ENCODE measurements at regions not wholly inside any gene's neighbourhood (a gene's known extent, or its start where the extent isn't known, plus 50 kb on each side); places are given as distances from the start of the nearest gene placed in this dataset.

DNA sequence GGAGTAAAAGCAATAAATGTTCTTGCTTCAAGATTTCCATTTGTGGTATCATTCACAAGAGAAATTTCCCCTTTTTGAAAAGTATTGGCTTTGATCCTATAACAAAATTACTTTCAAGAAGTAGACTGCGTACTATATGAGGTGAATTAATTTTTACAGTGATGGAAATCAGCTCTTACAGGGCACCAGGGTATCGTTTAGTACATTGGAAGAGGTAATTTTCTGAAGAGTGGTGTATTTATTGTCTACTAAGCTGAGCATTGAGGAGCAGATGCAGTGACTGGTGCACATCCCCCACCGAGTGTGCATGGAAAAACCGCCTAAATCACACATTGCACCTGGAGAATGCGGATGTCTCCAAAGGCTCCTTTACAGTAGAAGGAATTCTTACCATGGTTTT lies 209.5 kb downstream of the SAMD5 start:
- no peak for DNase-seq

DNA sequence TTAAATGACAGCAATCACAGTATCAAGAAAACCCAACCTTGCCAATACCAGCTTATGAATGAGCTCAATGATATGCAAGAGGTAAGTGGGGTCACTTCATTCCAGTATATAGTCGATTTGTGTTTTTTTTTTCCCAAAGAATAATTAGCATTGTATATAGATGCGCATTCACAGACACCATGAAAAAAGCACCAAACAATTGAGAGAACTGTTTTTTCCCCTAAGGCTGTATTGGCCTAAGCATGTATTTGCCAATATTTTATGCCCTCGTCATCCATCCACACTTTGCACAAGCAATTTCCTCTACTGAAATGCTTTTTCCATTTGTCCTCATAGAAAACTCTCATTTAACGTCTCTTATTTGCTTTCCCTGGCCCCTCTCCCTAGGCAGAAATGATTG lies 213.7 kb downstream of the SAMD5 start:
- DNase-seq = no peak

GRCh38 chr6:147724454-147724853 lies 216.0 kb downstream of the SAMD5 start:
- DNase-seq = no peak

DNA sequence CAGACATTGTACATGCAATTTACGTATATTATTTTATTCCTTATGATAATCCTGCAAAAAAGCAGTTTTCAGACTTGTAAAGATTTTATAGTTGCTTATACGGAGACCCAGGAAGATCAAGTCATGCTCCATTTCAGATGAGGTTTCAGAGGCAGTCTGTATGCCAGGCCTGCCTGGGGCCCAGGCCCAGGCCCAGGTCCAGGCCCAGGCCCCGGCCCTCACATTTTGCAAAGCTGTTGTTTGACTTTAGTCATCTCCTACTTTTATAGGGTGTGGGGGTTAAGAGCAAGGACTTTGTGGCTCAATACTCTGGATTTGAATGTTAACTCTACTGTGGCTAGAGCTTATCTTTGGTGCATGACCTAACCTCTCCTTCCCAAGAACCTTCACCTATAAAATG lies 217.9 kb downstream of the SAMD5 start:
- DNase-seq = no peak

GRCh38 chr6:147728903-147729302 lies 220.4 kb downstream of the SAMD5 start:
- no peak for DNase-seq

DNA sequence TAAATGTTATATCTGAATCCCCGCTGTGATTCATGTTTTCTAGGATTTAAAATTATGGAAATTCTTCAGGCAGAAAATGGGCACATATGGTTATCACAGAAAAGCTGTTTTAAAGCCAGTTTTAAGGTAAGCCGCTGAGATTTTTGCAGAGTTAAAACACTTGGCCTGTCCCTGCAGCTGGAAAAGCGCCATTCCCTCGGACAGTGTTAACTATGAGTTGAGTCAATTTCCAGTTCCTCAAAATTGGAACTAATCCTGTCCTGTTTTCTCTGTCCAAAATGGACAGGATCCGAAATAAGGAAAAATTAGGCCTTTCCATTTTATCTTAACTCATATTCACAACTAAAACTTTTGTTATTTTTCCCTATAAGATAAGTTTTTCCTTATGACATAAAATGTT lies 225.2 kb downstream of the SAMD5 start:
- no peak for DNase-seq

DNA sequence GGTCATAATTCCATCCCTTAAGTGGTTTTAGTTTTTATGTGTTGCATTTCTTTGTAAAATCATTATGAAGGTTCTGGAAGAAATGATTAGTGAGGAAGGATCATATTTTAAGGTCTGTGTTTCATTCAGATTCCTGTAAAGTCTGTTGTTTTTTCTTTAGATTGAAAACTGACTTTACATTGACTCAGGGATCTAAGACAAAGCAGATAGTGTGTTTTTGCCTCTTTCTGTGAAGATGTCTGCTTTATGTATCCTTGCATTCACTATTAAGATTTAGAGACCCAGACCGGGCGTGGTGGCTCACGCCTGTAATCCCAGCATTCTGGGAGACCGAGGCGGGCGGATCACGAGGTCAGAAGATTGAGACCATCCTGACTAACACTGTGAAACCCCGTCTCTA lies 225.7 kb downstream of the SAMD5 start:
- no peak for DNase-seq

GRCh38 chr6:147735924-147736323 lies 227.4 kb downstream of the SAMD5 start:
- DNase-seq = no peak

DNA sequence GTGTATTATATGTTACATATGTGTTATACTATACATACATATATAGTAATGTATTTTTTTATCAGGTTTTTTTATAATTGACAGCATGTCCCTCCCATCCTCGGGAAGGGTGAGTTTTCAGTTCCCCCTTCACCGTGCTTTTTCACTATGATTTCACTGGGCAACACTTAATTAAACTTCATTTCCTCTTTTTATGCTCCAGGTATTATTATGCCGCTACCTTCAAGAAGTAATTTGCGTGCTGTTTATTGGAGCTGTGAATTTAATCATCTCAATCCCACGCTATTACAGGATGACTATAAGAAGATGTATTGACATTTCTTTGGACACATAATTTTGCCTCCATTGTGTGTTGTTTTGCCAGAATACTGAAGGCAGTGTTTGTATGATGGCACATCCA lies 228.6 kb downstream of the SAMD5 start:
- no peak for DNase-seq

GRCh38 chr6:147738099-147738498 lies 229.6 kb downstream of the SAMD5 start:
- DNase-seq = no peak

GRCh38 chr6:147738516-147739162 lies 230.1 kb downstream of the SAMD5 start:
- no peak for DNase-seq

DNA sequence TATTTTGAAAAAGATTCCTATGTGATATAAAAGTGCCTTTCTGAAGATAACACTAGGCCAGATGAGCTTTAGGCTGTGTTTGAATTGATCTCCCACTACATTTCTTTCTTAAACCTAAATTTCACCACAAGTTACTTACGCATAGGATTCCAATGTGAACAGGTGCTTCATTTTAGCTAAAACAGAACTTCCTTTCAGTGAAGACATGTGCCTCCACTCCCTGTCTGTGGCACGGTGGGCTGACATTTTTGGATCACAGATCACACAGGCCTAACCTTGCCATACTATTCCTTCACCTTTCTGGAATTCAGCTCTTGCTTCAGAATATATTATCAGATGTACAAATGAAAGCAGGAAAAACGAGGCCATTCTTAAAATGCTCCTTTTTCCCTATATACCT lies 231.8 kb downstream of the SAMD5 start:
- no peak for DNase-seq

DNA sequence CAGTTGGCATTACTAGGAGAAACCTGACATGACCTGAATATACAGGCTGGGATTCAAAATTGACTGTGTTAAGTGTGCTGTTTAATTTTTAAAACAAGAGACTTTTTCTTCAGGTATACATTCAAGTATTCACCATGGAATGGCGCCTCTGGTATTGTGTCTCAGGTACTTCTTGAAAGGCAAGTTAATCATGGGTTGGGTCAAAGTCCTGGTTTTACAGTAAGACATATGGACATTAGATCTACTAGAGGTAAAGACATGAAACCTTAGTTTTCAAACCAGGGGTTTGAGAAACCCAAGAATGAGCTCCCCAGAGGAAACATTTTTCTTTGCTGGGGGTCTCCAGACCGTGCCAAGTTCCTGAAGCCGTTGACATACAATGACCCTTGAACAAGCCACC lies 232.4 kb downstream of the SAMD5 start:
- DNase-seq = no peak

DNA sequence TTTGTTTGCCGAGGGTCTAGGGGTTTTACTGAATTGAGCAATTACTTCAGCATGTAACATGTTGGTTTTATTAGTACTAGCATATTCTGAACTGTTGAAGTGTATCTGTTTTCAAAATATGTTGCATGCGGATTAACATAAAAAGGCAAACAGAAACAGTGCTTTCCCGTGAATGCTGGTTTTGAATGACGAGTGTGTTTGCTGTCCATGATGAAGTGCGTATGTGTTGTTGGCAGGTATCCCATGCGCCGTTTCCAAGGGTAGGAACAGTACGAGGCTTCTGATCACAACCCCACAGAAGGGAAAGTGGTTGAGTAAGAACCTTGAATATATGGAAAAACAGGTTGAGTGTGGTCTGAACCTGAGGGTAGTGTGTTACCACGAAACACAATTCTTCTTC lies 232.9 kb downstream of the SAMD5 start:
- DNase-seq = no peak

GRCh38 chr6:147742440-147742839 lies 233.9 kb downstream of the SAMD5 start:
- DNase-seq = no peak

DNA sequence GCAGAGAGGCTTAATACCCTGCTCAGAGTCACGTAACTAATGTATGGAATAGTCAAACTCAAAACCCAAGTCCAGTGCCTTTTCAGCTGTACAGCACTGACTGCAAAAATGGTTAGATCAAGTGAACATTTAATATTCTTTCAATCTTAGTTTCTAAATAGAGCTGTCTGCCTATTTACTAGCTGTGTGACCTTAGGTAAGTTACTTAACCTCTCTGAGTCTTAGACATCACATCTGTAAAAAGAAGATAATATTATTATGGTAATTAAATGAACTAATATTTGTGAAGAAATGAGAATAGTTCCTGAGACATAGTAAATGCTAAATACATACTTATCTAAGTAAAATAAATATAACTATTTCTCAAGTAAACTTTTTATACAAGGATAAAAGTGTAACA lies 235.5 kb downstream of the SAMD5 start:
- DNase-seq = no peak

DNA sequence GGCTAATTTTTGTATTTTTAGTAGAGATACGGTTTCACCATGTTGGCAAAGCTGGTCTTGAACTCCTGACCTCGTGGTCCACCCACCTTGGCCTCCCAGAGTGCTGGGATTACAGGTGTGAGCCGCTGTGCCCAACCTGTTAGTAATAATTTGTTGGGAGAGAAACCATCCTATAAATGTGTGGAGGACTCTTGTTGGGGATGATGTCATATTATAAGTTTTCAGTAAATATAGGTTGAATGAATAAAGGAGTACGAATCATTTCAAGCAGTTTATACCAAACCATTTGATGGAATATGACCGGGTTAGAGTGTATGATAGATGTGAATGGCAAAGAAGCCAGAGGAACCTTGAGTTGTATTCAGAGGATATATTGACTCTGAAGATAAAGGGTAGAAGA lies 240.8 kb downstream of the SAMD5 start:
- no peak for DNase-seq

DNA sequence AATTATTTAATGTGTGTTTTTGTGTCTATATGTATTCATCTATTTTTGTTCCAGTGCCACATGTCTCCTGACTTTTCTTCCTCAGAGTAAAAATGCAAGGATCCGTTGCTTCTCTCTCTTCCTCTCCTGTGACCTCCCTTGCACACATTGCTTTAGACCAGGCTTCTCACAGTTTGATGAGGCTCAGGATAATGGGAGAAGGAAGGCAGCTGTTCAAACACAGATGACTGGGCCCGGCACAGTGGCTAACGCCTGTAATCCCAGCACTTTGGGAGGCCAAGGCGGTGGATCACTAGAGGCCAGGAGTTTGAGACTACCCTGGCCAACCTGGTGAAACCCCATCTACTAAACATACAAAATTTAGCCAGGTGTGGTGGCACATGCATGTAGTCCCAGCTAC lies 241.9 kb downstream of the SAMD5 start:
- DNase-seq = no peak

DNA sequence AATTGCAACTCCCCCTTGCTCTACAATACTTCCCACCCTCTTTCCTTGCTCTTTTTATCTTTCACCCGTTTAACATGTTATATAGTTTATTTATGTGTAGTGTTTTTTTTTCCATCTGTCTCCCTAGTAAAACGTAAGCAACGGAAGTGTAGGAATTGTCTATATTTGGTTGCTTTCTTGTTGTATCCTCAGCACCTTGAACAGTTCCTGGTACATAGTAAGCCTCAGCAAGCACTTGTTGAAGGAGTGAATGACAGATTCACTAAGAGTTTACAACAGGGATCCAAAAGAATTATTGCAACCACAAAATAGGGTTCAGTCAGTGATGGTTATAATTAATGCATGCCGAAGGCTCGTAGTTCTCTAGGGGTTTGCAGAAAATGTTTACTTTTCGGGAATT lies 242.7 kb downstream of the SAMD5 start:
- DNase-seq = no peak

- DNase-seq = no peak
These were observed 244.4 kb downstream of the SAMD5 start for GRCh38 chr6:147752689-147753403.

DNA sequence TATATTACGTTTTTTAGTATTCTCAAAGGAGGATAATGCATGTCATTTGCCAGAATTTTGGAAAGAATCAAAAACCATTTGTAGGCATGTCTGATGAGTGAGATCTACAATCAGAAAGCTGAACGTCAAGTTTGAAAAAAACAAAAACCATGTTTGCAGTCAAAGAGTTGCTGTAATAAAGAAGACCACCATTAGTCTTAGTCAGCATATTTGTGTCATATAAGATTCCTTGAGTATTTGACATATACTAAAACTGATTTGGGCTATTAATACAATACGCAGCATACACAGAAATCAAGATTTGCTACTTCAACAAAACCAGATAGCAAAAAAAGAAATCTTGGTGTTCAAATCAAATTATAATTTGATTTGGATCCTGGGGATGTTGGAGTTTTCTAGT lies 247.5 kb downstream of the SAMD5 start:
- DNase-seq = no peak

DNA sequence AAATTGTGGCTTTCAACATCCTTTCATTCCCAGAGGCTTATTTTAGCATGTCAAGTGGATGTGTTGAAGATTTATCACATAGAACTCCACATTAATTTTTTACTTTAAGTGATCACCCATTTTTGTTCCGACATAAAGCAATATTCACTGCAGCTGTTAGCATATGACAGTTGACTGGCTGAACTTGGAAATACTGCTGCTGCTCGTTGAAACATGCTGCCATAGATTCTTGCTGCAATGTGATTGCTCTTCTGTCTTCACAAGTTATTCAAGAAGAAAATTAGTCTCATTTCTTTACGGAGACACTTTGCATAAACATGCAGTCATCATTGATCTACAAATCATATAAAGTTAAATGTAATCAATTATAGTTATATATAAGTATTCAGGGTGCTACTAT lies 248.4 kb downstream of the SAMD5 start:
- DNase-seq = no peak

DNA sequence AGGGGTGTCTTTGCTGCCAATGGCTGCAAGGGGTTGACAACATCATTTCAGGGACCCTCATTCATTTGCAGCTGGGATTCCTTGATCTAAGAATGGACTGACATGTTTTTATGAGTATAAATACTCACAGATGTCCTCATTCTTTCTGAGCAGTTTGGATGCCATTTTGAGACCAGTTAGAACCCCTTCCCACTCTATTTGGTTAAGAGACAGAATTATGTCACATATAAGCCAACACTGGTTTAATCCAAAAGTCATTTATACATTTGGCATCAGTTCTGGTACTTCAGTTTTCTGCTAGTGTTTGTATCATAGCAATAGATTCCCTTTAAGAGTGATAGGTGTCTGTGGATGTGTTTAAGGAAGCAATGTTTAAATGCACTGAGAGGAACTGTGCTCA lies 248.8 kb downstream of the SAMD5 start:
- DNase-seq = no peak

GRCh38 chr6:147758303-147758702 lies 249.8 kb downstream of the SAMD5 start:
- DNase-seq = no peak

DNA sequence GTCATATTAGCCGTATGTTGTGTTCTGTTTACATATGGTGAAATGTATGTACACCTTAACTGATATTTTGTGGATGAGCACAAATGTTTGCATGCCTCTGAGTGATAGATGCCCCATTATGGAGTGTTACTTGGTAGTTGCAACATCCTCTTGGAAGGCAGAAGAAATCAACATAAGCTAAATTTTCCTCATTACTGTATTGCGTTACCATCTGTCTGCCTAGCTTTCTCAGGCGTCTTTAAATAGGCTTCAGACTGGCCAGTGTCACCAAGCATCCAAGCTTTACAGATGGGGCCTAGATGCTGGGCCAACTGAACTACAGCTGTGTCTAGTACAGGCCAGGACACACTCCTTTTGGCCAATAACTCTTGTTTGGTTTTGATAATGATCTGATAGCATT lies 250.6 kb downstream of the SAMD5 start:
- DNase-seq = no peak

Measured in activated T-cell treated with anti-CD3 and anti-CD28 coated beads for 4 hours (primary cell).